T-helper 2 cell treated with Interferon-gamma antibody and Interleukin-4, amounts not matched to agents 5 μg/mL and 100 μg/mL, for 36 hours (primary cell): ENCODE measurements at regions not wholly inside any gene's neighbourhood (a gene's known extent, or its start where the extent isn't known, plus 50 kb on each side); places are given as distances from the start of the nearest gene placed in this dataset.

Experiments
- DNase-seq: peaks from one replicate; pipeline ENCODE4 v3.0.0; 2021; ENCODE audit warnings: low spot score
- H3K27ac Mint-ChIP-seq: one replicate; pipeline ENCODE4 v1.8.0; 2021; ENCODE audit warnings: mild to moderate bottlenecking, mixed read lengths
- H3K27me3 Mint-ChIP-seq: one replicate; pipeline ENCODE4 v1.8.0; 2021; ENCODE audit warnings: low read depth, mixed read lengths
- H3K36me3 Mint-ChIP-seq: one replicate; pipeline ENCODE4 v1.8.0; 2021; ENCODE audit warnings: low read depth, mixed read lengths
- H3K4me1 Mint-ChIP-seq: one replicate; pipeline ENCODE4 v1.8.0; 2021; ENCODE audit warnings: low read depth, mixed read lengths
- H3K4me3 Mint-ChIP-seq: one replicate; pipeline ENCODE4 v1.8.0; 2022; ENCODE audit warnings: mild to moderate bottlenecking, moderate library complexity, mixed read lengths
- H3K9me3 Mint-ChIP-seq: one replicate; pipeline ENCODE4 v1.8.0; 2021; ENCODE audit warnings: mixed read lengths

DNA sequence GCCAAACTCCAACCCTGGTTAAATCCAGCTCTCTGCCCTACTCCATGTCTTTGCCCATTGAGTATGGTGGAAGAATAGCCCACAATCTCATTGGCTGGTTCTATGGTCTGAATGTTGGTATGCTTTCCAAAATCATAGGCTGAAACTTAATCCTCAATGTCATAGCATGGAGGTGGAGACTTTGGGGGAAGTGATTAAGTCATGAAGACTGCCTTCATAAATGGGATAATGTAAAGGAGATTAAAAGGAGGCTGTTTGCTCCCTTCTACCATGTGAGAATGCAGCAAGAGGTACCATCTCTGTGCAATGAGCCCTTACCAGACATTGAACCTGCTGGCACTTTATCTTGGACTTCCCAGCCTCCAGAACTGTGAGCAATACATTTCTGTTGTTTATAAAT is 54.4 kb upstream of the FDX1 start:
- Mint-ChIP-seq H3K36me3 (no peaks in the 10 kb centered on the region), H3K4me3 (no peak overlapping the region), H3K27ac (no peak overlapping the region), H3K9me3 (no peaks in the 10 kb centered on the region), H3K4me1 (peaks cover 17% of the 10 kb centered on the region), H3K27me3 (no peaks in the 10 kb centered on the region)
- DNase-seq: no peak

DNA sequence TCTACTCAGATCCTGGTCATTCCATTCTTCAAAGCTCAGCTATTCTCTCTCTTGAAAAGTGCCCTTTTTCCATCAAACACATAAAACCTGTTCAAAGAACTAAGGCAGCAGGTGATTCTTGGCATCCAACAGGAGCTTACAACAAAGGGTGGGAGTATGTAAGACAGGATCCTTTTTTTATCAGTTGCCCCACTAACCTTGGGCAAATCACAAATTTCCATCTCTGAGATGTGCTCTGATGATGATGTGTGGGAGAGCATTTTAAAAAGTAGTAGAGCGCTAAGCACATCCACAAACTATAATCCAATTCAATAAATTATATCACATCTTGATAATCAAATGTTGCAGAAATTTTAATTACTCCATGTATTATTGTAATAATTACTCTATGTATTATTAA is 53.7 kb upstream of the FDX1 start:
- Mint-ChIP-seq H3K36me3 (no peaks in the 10 kb centered on the region), H3K4me3 (no peak overlapping the region), H3K4me1 (peaks cover 17% of the 10 kb centered on the region)

GRCh38 chr11:110376711-110377324 is 52.9 kb upstream of the FDX1 start:
- H3K27ac Mint-ChIP-seq: no peak overlapping the region
- H3K36me3 Mint-ChIP-seq: no peaks in the 10 kb centered on the region
- peak; percentile 18 for DNase-seq
- no peak overlapping the region for H3K4me3 Mint-ChIP-seq
- H3K9me3 Mint-ChIP-seq: no peaks in the 10 kb centered on the region
- peaks cover 17% of the 10 kb centered on the region for H3K4me1 Mint-ChIP-seq
- no peaks in the 10 kb centered on the region for H3K27me3 Mint-ChIP-seq

More for the DNA sequence above, 53.7 kb upstream of the FDX1 start:
- H3K9me3 Mint-ChIP-seq: no peaks in the 10 kb centered on the region
- no peak overlapping the region for H3K27ac Mint-ChIP-seq
- no peaks in the 10 kb centered on the region for H3K27me3 Mint-ChIP-seq
- DNase-seq: no peak

- no peak overlapping the region for H3K27ac Mint-ChIP-seq
- H3K4me1 Mint-ChIP-seq: peaks cover 15% of the 10 kb centered on the region
- no peaks in the 10 kb centered on the region for H3K9me3 Mint-ChIP-seq
- no peaks in the 10 kb centered on the region for H3K36me3 Mint-ChIP-seq
- no peak for DNase-seq
- no peaks in the 10 kb centered on the region for H3K27me3 Mint-ChIP-seq
- H3K4me3 Mint-ChIP-seq: no peak overlapping the region
Measured at GRCh38 chr11:110377434-110377833, 52.3 kb upstream of the FDX1 start.

DNA sequence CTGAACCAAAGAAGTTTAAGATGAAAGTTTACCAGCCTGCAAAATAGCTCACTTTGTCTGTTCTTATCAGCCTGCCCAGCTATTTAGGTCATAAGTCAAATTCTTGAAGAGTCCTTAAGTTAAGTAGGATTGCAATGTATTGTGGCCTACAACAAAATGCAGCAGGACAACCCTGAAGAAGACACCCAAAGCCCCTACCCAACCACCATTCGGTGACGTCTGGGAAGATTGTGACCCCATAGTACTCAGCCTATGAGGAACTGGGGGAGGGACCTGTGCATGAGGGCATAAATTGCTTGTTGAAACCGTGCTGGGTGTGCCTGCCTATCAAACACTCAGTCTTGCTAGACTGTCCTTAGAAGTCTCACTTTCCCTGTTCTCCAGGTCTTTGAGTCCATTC is 50.5 kb upstream of the FDX1 start:
- Mint-ChIP-seq H3K36me3 (peaks cover 1% of the 10 kb centered on the region), H3K27ac (no peak overlapping the region), H3K4me3 (no peak overlapping the region), H3K9me3 (no peaks in the 10 kb centered on the region), H3K4me1 (peaks cover 6% of the 10 kb centered on the region), H3K27me3 (no peaks in the 10 kb centered on the region)
- no peak for DNase-seq

DNA sequence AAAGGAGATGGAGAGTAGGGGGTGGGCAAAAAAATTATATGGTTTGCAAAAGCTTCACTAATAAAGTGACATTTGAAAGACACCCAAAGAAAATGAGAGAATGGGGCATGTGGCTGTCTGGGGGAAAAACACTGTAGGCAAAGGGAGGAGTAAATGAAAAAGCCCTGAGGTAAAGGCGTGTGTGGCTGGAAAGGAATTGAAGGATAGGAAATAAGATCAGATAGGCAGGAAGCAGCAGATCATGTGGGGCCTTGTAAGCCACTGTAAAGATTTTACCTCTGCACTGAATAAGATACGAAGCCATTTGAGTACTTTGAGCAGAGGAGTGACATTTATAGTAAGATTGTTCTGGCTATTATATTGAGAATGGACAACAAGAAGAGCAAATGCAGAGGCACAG is 49.8 kb upstream of the FDX1 start:
- Mint-ChIP-seq H3K27ac (no peak overlapping the region), H3K4me1 (peaks cover 6% of the 10 kb centered on the region), H3K9me3 (no peaks in the 10 kb centered on the region), H3K27me3 (no peaks in the 10 kb centered on the region), H3K36me3 (peaks cover 1% of the 10 kb centered on the region), H3K4me3 (no peak overlapping the region)
- no peak for DNase-seq
